Panc1 (cell line): ENCODE measurements at regions not wholly inside any gene's neighbourhood (a gene's known extent, or its start where the extent isn't known, plus 50 kb on each side); places are given as distances from the start of the nearest gene placed in this dataset.

ENCODE experiments used
- CTCF ChIP-seq: fragments of 450-650 bp; IDR thresholded peaks from 2 replicates; pipeline ENCODE4 v1.5.1; 2017; ENCODE audit warnings: mild to moderate bottlenecking
- POLR2AphosphoS5 ChIP-seq: IDR thresholded peaks from 2 replicates; pipeline ENCODE4 v1.6.1; 2012; ENCODE audit warnings: mild to moderate bottlenecking, low read depth, low read length, moderate library complexity
- TCF7L2 ChIP-seq: IDR thresholded peaks from 2 replicates; pipeline ENCODE4 v1.6.1; 2011; ENCODE audit warnings: mild to moderate bottlenecking, low read depth, low read length, inconsistent platforms
- TF ChIP-seq, protein P1 (sequence below), 2 experiments: IDR thresholded peaks; 2 replicates each; pipeline ENCODE4 v1.6.1; 2011 to 2012; ENCODE audit warnings: low read depth in 2 of 2, control low read depth in 1 of 2, low read length in 1 of 2, mild to moderate bottlenecking in 1 of 2, moderate library complexity in 1 of 2; ENCODE audit not compliant: insufficient read depth in 1 of 2

GRCh38 chr2:193966590-193966989 lies 1690.4 kb upstream of the SLC39A10 start:
- TF ChIP-seq CTCF, result no peak
- TF ChIP-seq POLR2AphosphoS5, result no peak
- TF ChIP-seq, protein P1, sequence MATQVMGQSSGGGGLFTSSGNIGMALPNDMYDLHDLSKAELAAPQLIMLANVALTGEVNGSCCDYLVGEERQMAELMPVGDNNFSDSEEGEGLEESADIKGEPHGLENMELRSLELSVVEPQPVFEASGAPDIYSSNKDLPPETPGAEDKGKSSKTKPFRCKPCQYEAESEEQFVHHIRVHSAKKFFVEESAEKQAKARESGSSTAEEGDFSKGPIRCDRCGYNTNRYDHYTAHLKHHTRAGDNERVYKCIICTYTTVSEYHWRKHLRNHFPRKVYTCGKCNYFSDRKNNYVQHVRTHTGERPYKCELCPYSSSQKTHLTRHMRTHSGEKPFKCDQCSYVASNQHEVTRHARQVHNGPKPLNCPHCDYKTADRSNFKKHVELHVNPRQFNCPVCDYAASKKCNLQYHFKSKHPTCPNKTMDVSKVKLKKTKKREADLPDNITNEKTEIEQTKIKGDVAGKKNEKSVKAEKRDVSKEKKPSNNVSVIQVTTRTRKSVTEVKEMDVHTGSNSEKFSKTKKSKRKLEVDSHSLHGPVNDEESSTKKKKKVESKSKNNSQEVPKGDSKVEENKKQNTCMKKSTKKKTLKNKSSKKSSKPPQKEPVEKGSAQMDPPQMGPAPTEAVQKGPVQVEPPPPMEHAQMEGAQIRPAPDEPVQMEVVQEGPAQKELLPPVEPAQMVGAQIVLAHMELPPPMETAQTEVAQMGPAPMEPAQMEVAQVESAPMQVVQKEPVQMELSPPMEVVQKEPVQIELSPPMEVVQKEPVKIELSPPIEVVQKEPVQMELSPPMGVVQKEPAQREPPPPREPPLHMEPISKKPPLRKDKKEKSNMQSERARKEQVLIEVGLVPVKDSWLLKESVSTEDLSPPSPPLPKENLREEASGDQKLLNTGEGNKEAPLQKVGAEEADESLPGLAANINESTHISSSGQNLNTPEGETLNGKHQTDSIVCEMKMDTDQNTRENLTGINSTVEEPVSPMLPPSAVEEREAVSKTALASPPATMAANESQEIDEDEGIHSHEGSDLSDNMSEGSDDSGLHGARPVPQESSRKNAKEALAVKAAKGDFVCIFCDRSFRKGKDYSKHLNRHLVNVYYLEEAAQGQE (IDR thresholded peaks at IDR 0.05; ENCODE audit: insufficient read depth in 1 of 2, low read depth in 2 of 2, low read length in 1 of 2), result no peak
- no peak for TF ChIP-seq TCF7L2
